Esophagus muscularis mucosa (tissue), 4 donors: ENCODE measurements at regions not wholly inside any gene's neighbourhood (a gene's known extent, or its start where the extent isn't known, plus 50 kb on each side); places are given as distances from the start of the nearest gene placed in this dataset.

Experiments
- CTCF ChIP-seq, 3 experiments: fragments of 200-600 bp in 2 of 3; fragments of 450-650 bp in 1 of 3; sonication (generic) in 2 of 3; IDR thresholded peaks; one replicate each; pipeline ENCODE4 v1.5.1; 2017 to 2019; ENCODE audit warnings: antibody characterized with exemption in 3 of 3, mild to moderate bottlenecking in 2 of 3, moderate library complexity in 1 of 3
- EP300 ChIP-seq: sonication (generic); formaldehyde crosslinking; IDR thresholded peaks from one replicate; pipeline ENCODE4 v1.6.1; 2017; ENCODE audit warnings: antibody characterized with exemption
- POLR2A ChIP-seq: fragments of 450-650 bp; IDR thresholded peaks from one replicate; pipeline ENCODE4 v1.6.1; 2017; ENCODE audit warnings: antibody characterized with exemption, moderate library complexity, mild to moderate bottlenecking, low read depth
- POLR2AphosphoS5 ChIP-seq, 2 donors: sonication (generic); formaldehyde crosslinking; IDR thresholded peaks; one replicate each; pipeline ENCODE4 v1.6.1; 2017; ENCODE audit warnings: antibody characterized with exemption in 2 of 2

GRCh38 chr11:109343242-109343641, 78.7 kb upstream of the C11orf87 start:
- no peak for TF ChIP-seq POLR2A
- no peak for TF ChIP-seq POLR2AphosphoS5 (IDR thresholded peaks at IDR 0.05)
- TF ChIP-seq CTCF (IDR thresholded peaks at IDR 0.05) = no peak
- no peak for TF ChIP-seq EP300
